Prostate gland (tissue), 2 donors: ENCODE measurements at regions not wholly inside any gene's neighbourhood (a gene's known extent, or its start where the extent isn't known, plus 50 kb on each side); places are given as distances from the start of the nearest gene placed in this dataset.

Experiments
- DNase-seq: peaks from one replicate; pipeline ENCODE4 v3.0.0-alpha.2; 2019; ENCODE audit warnings: low spot score
- H3K27ac ChIP-seq, 2 donors: fragments of 200-600 bp; sonication (generic); 2 replicates each; pipeline ENCODE4 v1.5.1; 2017 to 2019
- H3K27me3 ChIP-seq: fragments of 200-600 bp; sonication (generic); replicated peaks from 2 replicates; pipeline ENCODE4 v1.5.1; 2019; ENCODE audit not compliant: insufficient read depth
- H3K36me3 ChIP-seq, 2 donors: fragments of 200-600 bp; sonication (generic); 1 replicate in 1 of 2; 2 replicates in 1 of 2; pipeline versions ENCODE4 v1.5.1 to v1.8.1; 2017 to 2019
- H3K4me1 ChIP-seq: fragments of 200-600 bp; sonication (generic); replicated peaks from 2 replicates; pipeline ENCODE4 v1.5.1; 2019
- H3K4me3 ChIP-seq, 2 donors: fragments of 200-600 bp; sonication (generic); 2 replicates each; pipeline ENCODE4 v1.5.1; 2017 to 2019
- H3K9me3 ChIP-seq: fragments of 200-600 bp; sonication (generic); 2 replicates; pipeline ENCODE4 v1.5.1; 2017
- CTCF ChIP-seq, 4 experiments: fragments of 200-600 bp in 2 of 4; fragments of 450-650 bp in 2 of 4; sonication (generic) in 2 of 4; IDR thresholded peaks; 1 replicate in 3 of 4; 2 replicates in 1 of 4; pipeline ENCODE4 v1.5.1; 2016 to 2019; ENCODE audit warnings: antibody characterized with exemption in 4 of 4, mild to moderate bottlenecking in 2 of 4, moderate library complexity in 2 of 4
- POLR2A ChIP-seq: fragments of 450-650 bp; IDR thresholded peaks from one replicate; pipeline ENCODE4 v1.6.1; 2016; ENCODE audit warnings: antibody characterized with exemption, mild to moderate bottlenecking
- POLR2AphosphoS5 ChIP-seq: sonication (generic); formaldehyde crosslinking; IDR thresholded peaks from one replicate; pipeline ENCODE4 v1.6.1; 2017; ENCODE audit warnings: antibody characterized with exemption
- WGBS: methylation state at CpG from one replicate; pipeline ENCODE4 v1.1.5; 2018; 5-methylcytosine and 5-hydroxymethylcytosine counted together
- intact Hi-C: fragments of 100-400 bp; cut with DNase I; formaldehyde crosslinking; loops from one replicate; pipeline ENCODE4 v1.14.2; 2022

GRCh38 chr6:113363048-113363798 is 493.9 kb upstream of the MARCKS start:
- Histone ChIP-seq H3K4me1 (no peaks in the 10 kb centered on the region), H3K27me3 (no peaks in the 10 kb centered on the region), H3K36me3 (no peaks in the 10 kb centered on the region), H3K9me3 (no peaks in the 10 kb centered on the region), H3K4me3 (no peak overlapping the region), H3K27ac (no peak overlapping the region)
- 88% methylated on average over 4 of the region's 4 CpGs for WGBS
- TF ChIP-seq POLR2AphosphoS5 (no peak), CTCF (IDR thresholded peaks at IDR 0.05) (no peak), POLR2A (no peak)
- intact Hi-C loops: no loop called here
- no peak for DNase-seq

GRCh38 chr6:113363866-113364265 is 493.3 kb upstream of the MARCKS start:
- Histone ChIP-seq H3K4me1 (no peaks in the 10 kb centered on the region), H3K27me3 (no peaks in the 10 kb centered on the region), H3K27ac (no peak overlapping the region), H3K36me3 (no peaks in the 10 kb centered on the region), H3K4me3 (no peak overlapping the region), H3K9me3 (no peaks in the 10 kb centered on the region)
- intact Hi-C loops: no loop called here
- DNase-seq: no peak
- TF ChIP-seq POLR2AphosphoS5 (no peak), CTCF (IDR thresholded peaks at IDR 0.05) (no peak), POLR2A (no peak)

- intact Hi-C loops: no loop called here
- 91% methylated on average over 3 of the region's 3 CpGs for WGBS
- H3K36me3 ChIP-seq: no peaks in the 10 kb centered on the region
Observed at GRCh38 chr6:113364766-113365165, 492.4 kb upstream of the MARCKS start.

DNA sequence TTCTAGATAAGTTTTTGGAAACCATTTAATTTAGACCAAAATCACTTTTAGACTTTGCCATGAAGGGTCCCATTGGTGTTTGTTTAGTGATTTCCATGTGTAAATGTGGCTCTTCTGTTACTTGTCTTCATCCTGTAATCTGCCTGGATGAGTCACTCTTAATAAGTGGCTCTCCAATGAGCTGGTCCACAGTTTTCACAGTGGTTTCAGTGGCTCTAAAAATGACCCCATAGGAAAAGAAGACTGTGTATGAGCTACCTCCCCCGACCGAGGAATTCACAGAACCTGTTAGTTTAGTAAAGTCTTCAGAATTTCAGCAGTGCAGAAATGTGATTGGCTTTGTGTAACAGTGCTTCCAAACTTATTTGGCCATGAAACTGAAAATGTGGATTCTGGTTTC is 492.0 kb upstream of the MARCKS start:
- WGBS: 54% methylated on average over 2 of the region's 2 CpGs
- no peak for TF ChIP-seq CTCF (IDR thresholded peaks at IDR 0.05)
- TF ChIP-seq POLR2AphosphoS5: no peak
- TF ChIP-seq POLR2A: no peak
- intact Hi-C loops: no loop called here
- Histone ChIP-seq H3K9me3 (no peaks in the 10 kb centered on the region), H3K4me1 (no peaks in the 10 kb centered on the region), H3K27ac (no peak overlapping the region), H3K4me3 (no peak overlapping the region), H3K36me3 (no peaks in the 10 kb centered on the region), H3K27me3 (no peaks in the 10 kb centered on the region)
- no peak for DNase-seq

More at GRCh38 chr6:113364766-113365165, 492.4 kb upstream of the MARCKS start:
- Histone ChIP-seq H3K4me1 (no peaks in the 10 kb centered on the region), H3K4me3 (no peak overlapping the region), H3K9me3 (no peaks in the 10 kb centered on the region), H3K27ac (no peak overlapping the region), H3K27me3 (no peaks in the 10 kb centered on the region)
- TF ChIP-seq POLR2AphosphoS5 (no peak), POLR2A (no peak), CTCF (IDR thresholded peaks at IDR 0.05) (no peak)
- no peak for DNase-seq

GRCh38 chr6:113366505-113366904 is 490.6 kb upstream of the MARCKS start:
- no peak for DNase-seq
- intact Hi-C loops: no loop called here
- TF ChIP-seq POLR2AphosphoS5 (no peak), CTCF (IDR thresholded peaks at IDR 0.05) (no peak), POLR2A (no peak)
- 80% methylated on average over 3 of the region's 3 CpGs for WGBS
- H3K36me3 ChIP-seq: no peaks in the 10 kb centered on the region
- no peak overlapping the region for H3K4me3 ChIP-seq
- no peaks in the 10 kb centered on the region for H3K27me3 ChIP-seq
- no peaks in the 10 kb centered on the region for H3K4me1 ChIP-seq
- H3K9me3 ChIP-seq: no peaks in the 10 kb centered on the region
- H3K27ac ChIP-seq: no peak overlapping the region
